ENCODE measurements at regions not wholly inside any gene's neighbourhood (a gene's known extent, or its start where the extent isn't known, plus 50 kb on each side); places are given as distances from the start of the nearest gene placed in this dataset.

DNA sequence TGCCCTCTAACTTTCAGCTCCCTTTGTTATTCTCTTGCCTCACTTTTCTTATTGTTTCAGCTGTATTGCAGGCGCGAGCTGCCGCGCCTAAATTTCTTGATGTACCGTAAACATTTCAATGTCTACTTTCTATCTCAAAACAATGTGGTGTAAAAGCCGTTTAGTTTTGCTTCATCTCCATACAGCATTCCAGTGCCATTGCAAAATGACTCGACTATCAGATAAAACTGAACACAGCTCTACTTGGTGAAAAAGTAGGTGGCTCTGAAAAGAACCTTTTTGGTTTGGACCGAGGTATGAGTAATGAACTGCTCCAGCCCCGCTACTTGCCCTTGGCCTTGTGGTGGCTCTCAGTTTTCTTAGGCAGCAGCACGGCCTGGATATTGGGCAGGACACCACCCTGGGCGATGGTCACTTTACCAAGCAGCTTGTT lies 74.6 kb downstream of the OR2B2 start (continued):
- TF ChIP-seq, protein P1, sequence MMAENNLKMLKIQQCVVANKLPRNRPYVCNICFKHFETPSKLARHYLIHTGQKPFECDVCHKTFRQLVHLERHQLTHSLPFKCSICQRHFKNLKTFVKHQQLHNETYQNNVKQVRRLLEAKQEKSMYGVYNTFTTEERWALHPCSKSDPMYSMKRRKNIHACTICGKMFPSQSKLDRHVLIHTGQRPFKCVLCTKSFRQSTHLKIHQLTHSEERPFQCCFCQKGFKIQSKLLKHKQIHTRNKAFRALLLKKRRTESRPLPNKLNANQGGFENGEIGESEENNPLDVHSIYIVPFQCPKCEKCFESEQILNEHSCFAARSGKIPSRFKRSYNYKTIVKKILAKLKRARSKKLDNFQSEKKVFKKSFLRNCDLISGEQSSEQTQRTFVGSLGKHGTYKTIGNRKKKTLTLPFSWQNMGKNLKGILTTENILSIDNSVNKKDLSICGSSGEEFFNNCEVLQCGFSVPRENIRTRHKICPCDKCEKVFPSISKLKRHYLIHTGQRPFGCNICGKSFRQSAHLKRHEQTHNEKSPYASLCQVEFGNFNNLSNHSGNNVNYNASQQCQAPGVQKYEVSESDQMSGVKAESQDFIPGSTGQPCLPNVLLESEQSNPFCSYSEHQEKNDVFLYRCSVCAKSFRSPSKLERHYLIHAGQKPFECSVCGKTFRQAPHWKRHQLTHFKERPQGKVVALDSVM (CRISPR knock-in tag; IDR thresholded peaks at IDR 0.05), result 0 out of 2 replicates have a peak, but pooled peaks have one; percentile 7
- TF ChIP-seq KDM6A (CRISPR knock-in tag; IDR thresholded peaks at IDR 0.05; ENCODE audit: low read depth) (no peak), ZNF446 (CRISPR knock-in tag; IDR thresholded peaks at IDR 0.05) (no peak), PLRG1 (conservative IDR thresholded peaks at IDR 0.05) (no peak), PHB2 (IDR thresholded peaks at IDR 0.05; ENCODE audit: partially characterized antibody) (no peak), FOXK2 (IDR thresholded peaks at IDR 0.05) (no peak), KLF16 (CRISPR knock-in tag; IDR thresholded peaks at IDR 0.05) (no peak), ZNF251 (CRISPR knock-in tag; IDR thresholded peaks at IDR 0.05) (no peak), ZNF543 (CRISPR knock-in tag; IDR thresholded peaks at IDR 0.05) (peak; percentile 22; the same call in 1 of the 2 replicates), ZNF678 (CRISPR knock-in tag; IDR thresholded peaks at IDR 0.05) (0 out of 2 replicates have a peak, but pooled peaks have one; percentile 51), ZNF792 (CRISPR knock-in tag; IDR thresholded peaks at IDR 0.05) (0 out of 2 replicates have a peak, but pooled peaks have one; percentile 1), PRMT3 (CRISPR knock-in tag; IDR thresholded peaks at IDR 0.05; ENCODE audit: borderline replicate concordance, low read depth) (0 out of 2 replicates have a peak, but pooled peaks have one; percentile 2), ZNF670 (CRISPR knock-in tag; IDR thresholded peaks at IDR 0.05; ENCODE audit: borderline replicate concordance) (peak; percentile 22; the same call in 1 of the 2 replicates), ZNF343 (CRISPR knock-in tag; IDR thresholded peaks at IDR 0.05) (no peak)
- TF ChIP-seq, protein P2, sequence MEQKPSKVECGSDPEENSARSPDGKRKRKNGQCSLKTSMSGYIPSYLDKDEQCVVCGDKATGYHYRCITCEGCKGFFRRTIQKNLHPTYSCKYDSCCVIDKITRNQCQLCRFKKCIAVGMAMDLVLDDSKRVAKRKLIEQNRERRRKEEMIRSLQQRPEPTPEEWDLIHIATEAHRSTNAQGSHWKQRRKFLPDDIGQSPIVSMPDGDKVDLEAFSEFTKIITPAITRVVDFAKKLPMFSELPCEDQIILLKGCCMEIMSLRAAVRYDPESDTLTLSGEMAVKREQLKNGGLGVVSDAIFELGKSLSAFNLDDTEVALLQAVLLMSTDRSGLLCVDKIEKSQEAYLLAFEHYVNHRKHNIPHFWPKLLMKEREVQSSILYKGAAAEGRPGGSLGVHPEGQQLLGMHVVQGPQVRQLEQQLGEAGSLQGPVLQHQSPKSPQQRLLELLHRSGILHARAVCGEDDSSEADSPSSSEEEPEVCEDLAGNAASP (CRISPR knock-in tag; IDR thresholded peaks at IDR 0.05; ENCODE audit: borderline replicate concordance), result no peak
- TF ChIP-seq, protein P3, sequence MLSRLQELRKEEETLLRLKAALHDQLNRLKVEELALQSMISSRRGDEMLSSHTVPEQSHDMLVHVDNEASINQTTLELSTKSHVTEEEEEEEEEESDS (CRISPR knock-in tag; IDR thresholded peaks at IDR 0.05; ENCODE audit: borderline replicate concordance), result no peak
- TF ChIP-seq, protein P4, sequence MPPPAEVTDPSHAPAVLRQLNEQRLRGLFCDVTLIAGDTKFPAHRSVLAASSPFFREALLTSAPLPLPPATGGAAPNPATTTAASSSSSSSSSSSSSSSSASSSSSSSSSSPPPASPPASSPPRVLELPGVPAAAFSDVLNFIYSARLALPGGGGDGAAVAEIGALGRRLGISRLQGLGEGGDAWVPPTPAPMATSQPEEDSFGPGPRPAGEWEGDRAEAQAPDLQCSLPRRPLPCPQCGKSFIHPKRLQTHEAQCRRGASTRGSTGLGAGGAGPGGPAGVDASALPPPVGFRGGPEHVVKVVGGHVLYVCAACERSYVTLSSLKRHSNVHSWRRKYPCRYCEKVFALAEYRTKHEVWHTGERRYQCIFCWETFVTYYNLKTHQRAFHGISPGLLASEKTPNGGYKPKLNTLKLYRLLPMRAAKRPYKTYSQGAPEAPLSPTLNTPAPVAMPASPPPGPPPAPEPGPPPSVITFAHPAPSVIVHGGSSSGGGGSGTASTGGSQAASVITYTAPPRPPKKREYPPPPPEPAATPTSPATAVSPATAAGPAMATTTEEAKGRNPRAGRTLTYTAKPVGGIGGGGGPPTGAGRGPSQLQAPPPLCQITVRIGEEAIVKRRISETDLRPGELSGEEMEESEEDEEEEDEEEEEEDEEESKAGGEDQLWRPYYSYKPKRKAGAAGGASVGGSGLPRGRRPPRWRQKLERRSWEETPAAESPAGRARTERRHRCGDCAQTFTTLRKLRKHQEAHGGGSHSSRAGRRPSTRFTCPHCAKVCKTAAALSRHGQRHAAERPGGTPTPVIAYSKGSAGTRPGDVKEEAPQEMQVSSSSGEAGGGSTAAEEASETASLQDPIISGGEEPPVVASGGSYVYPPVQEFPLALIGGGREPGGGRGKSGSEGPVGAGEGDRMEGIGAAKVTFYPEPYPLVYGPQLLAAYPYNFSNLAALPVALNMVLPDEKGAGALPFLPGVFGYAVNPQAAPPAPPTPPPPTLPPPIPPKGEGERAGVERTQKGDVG (CRISPR knock-in tag; IDR thresholded peaks at IDR 0.05; ENCODE audit: borderline replicate concordance), result no peak
- TF ChIP-seq, protein P5, sequence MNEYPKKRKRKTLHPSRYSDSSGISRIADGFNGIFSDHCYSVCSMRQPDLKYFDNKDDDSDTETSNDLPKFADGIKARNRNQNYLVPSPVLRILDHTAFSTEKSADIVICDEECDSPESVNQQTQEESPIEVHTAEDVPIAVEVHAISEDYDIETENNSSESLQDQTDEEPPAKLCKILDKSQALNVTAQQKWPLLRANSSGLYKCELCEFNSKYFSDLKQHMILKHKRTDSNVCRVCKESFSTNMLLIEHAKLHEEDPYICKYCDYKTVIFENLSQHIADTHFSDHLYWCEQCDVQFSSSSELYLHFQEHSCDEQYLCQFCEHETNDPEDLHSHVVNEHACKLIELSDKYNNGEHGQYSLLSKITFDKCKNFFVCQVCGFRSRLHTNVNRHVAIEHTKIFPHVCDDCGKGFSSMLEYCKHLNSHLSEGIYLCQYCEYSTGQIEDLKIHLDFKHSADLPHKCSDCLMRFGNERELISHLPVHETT (CRISPR knock-in tag; conservative IDR thresholded peaks at IDR 0.05), result no peak; the same call in 1 of the 2 replicates
- TF ChIP-seq, protein P6, sequence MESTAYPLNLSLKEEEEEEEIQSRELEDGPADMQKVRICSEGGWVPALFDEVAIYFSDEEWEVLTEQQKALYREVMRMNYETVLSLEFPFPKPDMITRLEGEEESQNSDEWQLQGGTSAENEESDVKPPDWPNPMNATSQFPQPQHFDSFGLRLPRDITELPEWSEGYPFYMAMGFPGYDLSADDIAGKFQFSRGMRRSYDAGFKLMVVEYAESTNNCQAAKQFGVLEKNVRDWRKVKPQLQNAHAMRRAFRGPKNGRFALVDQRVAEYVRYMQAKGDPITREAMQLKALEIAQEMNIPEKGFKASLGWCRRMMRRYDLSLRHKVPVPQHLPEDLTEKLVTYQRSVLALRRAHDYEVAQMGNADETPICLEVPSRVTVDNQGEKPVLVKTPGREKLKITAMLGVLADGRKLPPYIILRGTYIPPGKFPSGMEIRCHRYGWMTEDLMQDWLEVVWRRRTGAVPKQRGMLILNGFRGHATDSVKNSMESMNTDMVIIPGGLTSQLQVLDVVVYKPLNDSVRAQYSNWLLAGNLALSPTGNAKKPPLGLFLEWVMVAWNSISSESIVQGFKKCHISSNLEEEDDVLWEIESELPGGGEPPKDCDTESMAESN (CRISPR knock-in tag; conservative IDR thresholded peaks at IDR 0.05), result no peak
- TF ChIP-seq, protein P7, sequence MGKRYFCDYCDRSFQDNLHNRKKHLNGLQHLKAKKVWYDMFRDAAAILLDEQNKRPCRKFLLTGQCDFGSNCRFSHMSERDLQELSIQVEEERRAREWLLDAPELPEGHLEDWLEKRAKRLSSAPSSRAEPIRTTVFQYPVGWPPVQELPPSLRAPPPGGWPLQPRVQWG (CRISPR knock-in tag; IDR thresholded peaks at IDR 0.05; ENCODE audit: borderline replicate concordance, low read depth), result no peak

Measured in HepG2 (cell line).